CD14-positive monocyte (primary cell): ENCODE measurements at regions not wholly inside any gene's neighbourhood (a gene's known extent, or its start where the extent isn't known, plus 50 kb on each side); places are given as distances from the start of the nearest gene placed in this dataset.

Source experiments
- DNase-seq, 3 donors: peaks; one replicate each; pipeline ENCODE4 v3.0.0-alpha.2; 2011 to 2022
- H2AFZ ChIP-seq: 2 replicates; pipeline ENCODE4 v1.6.0; 2012; ENCODE audit warnings: mild to moderate bottlenecking, low read depth, low read length, inconsistent platforms; ENCODE audit not compliant: insufficient read depth, poor library complexity, severe bottlenecking
- H3K27ac ChIP-seq, 2 donors: 1 replicate in 1 of 2; 2 replicates in 1 of 2; pipeline ENCODE4 v1.5.1; 2012 to 2013; ENCODE audit warnings: low read length in 2 of 2, control low read depth in 1 of 2, inconsistent platforms in 1 of 2, low read depth in 1 of 2, mild to moderate bottlenecking in 1 of 2
- H3K27me3 ChIP-seq, 2 donors: one replicate each; pipeline versions ENCODE4 v1.6.0 to v1.6.1; 2011 to 2013; ENCODE audit warnings: low read length in 2 of 2; ENCODE audit not compliant: control insufficient read depth in 2 of 2, insufficient read depth in 2 of 2
- H3K36me3 ChIP-seq, 2 donors: replicated peaks in 1 of 2; 1 replicate in 1 of 2; 2 replicates in 1 of 2; pipeline versions ENCODE4 v1.5.1 to v1.6.1; 2012 to 2013; ENCODE audit warnings: low read length in 2 of 2, control low read depth in 1 of 2, inconsistent platforms in 1 of 2, mild to moderate bottlenecking in 1 of 2; ENCODE audit not compliant: insufficient read depth in 2 of 2, control insufficient read depth in 1 of 2
- H3K4me1 ChIP-seq, 2 donors: 1 replicate in 1 of 2; 2 replicates in 1 of 2; pipeline versions ENCODE4 v1.5.1 to v1.6.1; 2012 to 2013; ENCODE audit warnings: low read length in 2 of 2, control low read depth in 1 of 2, inconsistent platforms in 1 of 2, mild to moderate bottlenecking in 1 of 2, moderate library complexity in 1 of 2; ENCODE audit not compliant: insufficient read depth in 2 of 2, control insufficient read depth in 1 of 2
- H3K4me2 ChIP-seq: replicated peaks from 2 replicates; pipeline ENCODE3; 2012; ENCODE audit warnings: low read length, moderate library complexity, mild to moderate bottlenecking; ENCODE audit not compliant: poor library complexity, severe bottlenecking; ENCODE audit errors: extremely low read depth
- H3K4me3 ChIP-seq, 3 experiments: fragments of 200-600 bp in 1 of 3; sonication (generic) in 1 of 3; replicated peaks in 1 of 3; 1 replicate in 2 of 3; 2 replicates in 1 of 3; pipeline ENCODE4 v1.5.1; 2011 to 2013; ENCODE audit warnings: low read length in 3 of 3, mild to moderate bottlenecking in 3 of 3, control low read depth in 2 of 3, low read depth in 2 of 3, inconsistent platforms in 1 of 3, moderate library complexity in 1 of 3
- H3K79me2 ChIP-seq: 2 replicates; pipeline ENCODE4 v1.6.0; 2012; ENCODE audit warnings: mild to moderate bottlenecking, control low read depth, inconsistent platforms, low read length, moderate library complexity; ENCODE audit not compliant: insufficient read depth
- H3K9ac ChIP-seq: 2 replicates; pipeline ENCODE4 v1.6.0; 2017; ENCODE audit warnings: low read length, mild to moderate bottlenecking; ENCODE audit not compliant: insufficient read depth, poor library complexity, severe bottlenecking
- H3K9me3 ChIP-seq, 2 donors: replicated peaks in 1 of 2; 1 replicate in 1 of 2; 2 replicates in 1 of 2; pipeline versions ENCODE4 v1.5.1 to v1.6.1; 2012 to 2013; ENCODE audit warnings: low read length in 2 of 2, control low read depth in 1 of 2; ENCODE audit not compliant: control insufficient read depth in 1 of 2, insufficient read depth in 1 of 2
- H4K20me1 ChIP-seq: 2 replicates; pipeline ENCODE4 v1.6.0; 2012; ENCODE audit warnings: mild to moderate bottlenecking, low read length, control low read depth, moderate library complexity; ENCODE audit not compliant: insufficient read depth
- H3K27ac Mint-ChIP-seq, 7 donors: one replicate each; pipeline ENCODE4 v1.8.0; 2020; ENCODE audit warnings: mild to moderate bottlenecking in 7 of 7, mixed read lengths in 7 of 7, moderate library complexity in 6 of 7, inconsistent platforms in 2 of 7
- H3K27me3 Mint-ChIP-seq, 3 donors: one replicate each; pipeline ENCODE4 v1.8.0; 2021 to 2022; ENCODE audit warnings: low read depth in 3 of 3, mild to moderate bottlenecking in 3 of 3, mixed read lengths in 3 of 3, moderate library complexity in 3 of 3, inconsistent platforms in 1 of 3
- H3K36me3 Mint-ChIP-seq, 2 donors: one replicate each; pipeline ENCODE4 v1.8.0; 2020; ENCODE audit warnings: mixed read lengths in 2 of 2, inconsistent platforms in 1 of 2, mild to moderate bottlenecking in 1 of 2
- H3K4me1 Mint-ChIP-seq: one replicate; pipeline ENCODE4 v1.8.0; 2020; ENCODE audit warnings: mild to moderate bottlenecking, mixed read lengths
- H3K4me3 Mint-ChIP-seq, 2 donors: one replicate each; pipeline ENCODE4 v1.8.0; 2020; ENCODE audit warnings: mild to moderate bottlenecking in 2 of 2, mixed read lengths in 2 of 2, moderate library complexity in 1 of 2
- H3K9me3 Mint-ChIP-seq, 7 donors: one replicate each; pipeline ENCODE4 v1.8.0; 2020 to 2022; ENCODE audit warnings: mixed read lengths in 7 of 7, mild to moderate bottlenecking in 6 of 7, moderate library complexity in 6 of 7, inconsistent platforms in 2 of 7
- CTCF ChIP-seq: fragments of 200-600 bp; IDR thresholded peaks from one replicate; pipeline ENCODE4 v1.8.0; 2022; ENCODE audit warnings: antibody characterized with exemption, mild to moderate bottlenecking
- WGBS: methylation state at CpG from one replicate; pipeline ENCODE4 v1.1.5; 2013; ENCODE audit warnings: missing lambda C conversion rate; ENCODE audit not compliant: insufficient coverage; 5-methylcytosine and 5-hydroxymethylcytosine counted together
- intact Hi-C, 2 donors: fragments of 100-400 bp; cut with micrococcal nuclease; formaldehyde crosslinking; loops; one replicate each; pipeline versions ENCODE4 v1.15.0 to v1.15.1; 2023

- DNase-seq, result no peak
- Histone ChIP-seq H2AFZ (no peak overlapping the region), H3K79me2 (no peaks in the 10 kb centered on the region), H3K4me2 (no peak overlapping the region), H3K9ac (no peak overlapping the region), H3K4me1 (no peaks in the 10 kb centered on the region), H3K36me3 (no peaks in the 10 kb centered on the region), H4K20me1 (no peaks in the 10 kb centered on the region), H3K27ac (no peak overlapping the region), H3K4me3 (no peak overlapping the region), H3K27me3 (no peaks in the 10 kb centered on the region), H3K9me3 (no peaks in the 10 kb centered on the region)
- Mint-ChIP-seq H3K9me3 (no peaks in the 10 kb centered on the region), H3K36me3 (no peaks in the 10 kb centered on the region), H3K27me3 (no peaks in the 10 kb centered on the region), H3K4me1 (no peaks in the 10 kb centered on the region), H3K27ac (no peak overlapping the region), H3K4me3 (no peak overlapping the region)
- no peak for TF ChIP-seq CTCF
- intact Hi-C loops, result no loop called here
These were observed 431.8 kb upstream of the MMS22L start for GRCh38 chr6:97714772-97715171.

GRCh38 chr6:97717086-97717485, 434.1 kb upstream of the MMS22L start:
- H3K36me3 ChIP-seq, result no peaks in the 10 kb centered on the region
- H2AFZ ChIP-seq, result no peak overlapping the region
- TF ChIP-seq CTCF, result no peak
- no peaks in the 10 kb centered on the region for H3K9me3 ChIP-seq
- H4K20me1 ChIP-seq, result no peaks in the 10 kb centered on the region
- no peak overlapping the region for H3K4me3 ChIP-seq
- intact Hi-C loops, result no loop called here
- H3K4me1 Mint-ChIP-seq, result no peaks in the 10 kb centered on the region
- 92% methylated on average over 3 of the region's 3 CpGs for WGBS
- no peak overlapping the region for H3K4me3 Mint-ChIP-seq
- H3K9ac ChIP-seq, result no peak overlapping the region
- no peaks in the 10 kb centered on the region for H3K9me3 Mint-ChIP-seq
- H3K27me3 ChIP-seq, result no peaks in the 10 kb centered on the region
- no peak overlapping the region for H3K27ac Mint-ChIP-seq
- H3K79me2 ChIP-seq, result no peaks in the 10 kb centered on the region
- no peak overlapping the region for H3K27ac ChIP-seq
- H3K4me2 ChIP-seq, result no peak overlapping the region
- no peak for DNase-seq
- H3K36me3 Mint-ChIP-seq, result no peaks in the 10 kb centered on the region
- no peaks in the 10 kb centered on the region for H3K27me3 Mint-ChIP-seq
- no peaks in the 10 kb centered on the region for H3K4me1 ChIP-seq
